ENCODE measurements at regions not wholly inside any gene's neighbourhood (a gene's known extent, or its start where the extent isn't known, plus 50 kb on each side); places are given as distances from the start of the nearest gene placed in this dataset.

DNA sequence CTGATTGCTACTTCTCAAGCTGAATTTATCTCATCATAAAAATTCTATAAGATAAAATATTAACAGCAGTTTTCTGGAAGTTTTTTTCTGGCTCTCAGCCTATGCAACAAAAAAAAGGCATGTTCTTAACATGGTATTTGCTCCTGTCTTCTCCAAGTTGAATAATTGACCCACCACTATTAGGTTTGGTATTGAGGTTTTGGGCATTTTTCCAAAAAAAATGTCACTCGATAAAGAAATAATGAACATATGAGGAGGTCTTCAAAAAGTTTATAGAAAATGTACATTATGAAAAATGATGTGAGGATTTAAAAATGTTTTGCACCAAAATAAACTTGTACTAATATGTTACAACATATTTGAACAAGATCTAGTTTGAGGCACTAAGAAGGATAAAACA lies 808.6 kb upstream of the RAG2 start:
- TF ChIP-seq FOXK2 (IDR thresholded peaks at IDR 0.05): no peak
- no peak for TF ChIP-seq TARDBP (IDR thresholded peaks at IDR 0.05)
